GM23338 (cell line): ENCODE measurements at regions not wholly inside any gene's neighbourhood (a gene's known extent, or its start where the extent isn't known, plus 50 kb on each side); places are given as distances from the start of the nearest gene placed in this dataset.

Source experiments
- ATAC-seq: fragments of 200-7000 bp; cut with Tn5 transposase; 3 replicates; pipeline ENCODE4 v1.9.1; 2020
- DNase-seq: peaks from one replicate; pipeline ENCODE4 v3.0.0-alpha.2; 2015; ENCODE audit warnings: low spot score
- H2AFZ ChIP-seq: fragments of 200-600 bp; sonication (generic); 2 replicates; pipeline ENCODE4 v1.8.0; 2016; ENCODE audit warnings: antibody characterized with exemption, mild to moderate bottlenecking, moderate library complexity
- H3F3A ChIP-seq: fragments of 200-600 bp; sonication (generic); replicated peaks from 2 replicates; pipeline ENCODE4 v1.8.0; 2017; ENCODE audit warnings: antibody characterized with exemption, mixed run types, low read depth
- H3K27ac ChIP-seq: fragments of 200-600 bp; sonication (generic); 2 replicates; pipeline ENCODE4 v1.6.1; 2016; ENCODE audit warnings: low read depth
- H3K27me3 ChIP-seq: fragments of 200-600 bp; sonication (generic); 2 replicates; pipeline ENCODE4 v1.8.0; 2016; ENCODE audit warnings: mild to moderate bottlenecking, mixed run types, moderate library complexity; ENCODE audit not compliant: insufficient read depth
- H3K36me3 ChIP-seq: fragments of 200-600 bp; sonication (generic); 2 replicates; pipeline ENCODE4 v1.8.0; 2016; ENCODE audit warnings: mild to moderate bottlenecking; ENCODE audit not compliant: insufficient read depth
- H3K4me1 ChIP-seq: fragments of 200-600 bp; sonication (generic); 2 replicates; pipeline ENCODE4 v1.8.0; 2016; ENCODE audit warnings: mild to moderate bottlenecking, moderate library complexity; ENCODE audit not compliant: insufficient read depth
- H3K4me2 ChIP-seq: fragments of 200-600 bp; sonication (generic); 2 replicates; pipeline ENCODE4 v1.7.1; 2017; ENCODE audit warnings: mixed run types
- H3K4me3 ChIP-seq: fragments of 200-600 bp; sonication (generic); 2 replicates; pipeline ENCODE4 v1.6.1; 2016; ENCODE audit warnings: mixed run types
- H3K79me2 ChIP-seq: fragments of 200-600 bp; sonication (generic); replicated peaks from 2 replicates; pipeline ENCODE4 v1.8.0; 2017; ENCODE audit warnings: mild to moderate bottlenecking; ENCODE audit not compliant: insufficient read depth
- H3K9me2 ChIP-seq: fragments of 200-600 bp; sonication (generic); 2 replicates; pipeline ENCODE4 v1.8.0; 2017; ENCODE audit not compliant: insufficient read depth
- H4K20me1 ChIP-seq: fragments of 200-600 bp; sonication (generic); replicated peaks from 2 replicates; pipeline ENCODE4 v1.8.0; 2017; ENCODE audit warnings: mild to moderate bottlenecking; ENCODE audit not compliant: insufficient read depth
- H3K27ac Mint-ChIP-seq: 2 replicates; pipeline ENCODE4 v1.8.0; 2020; ENCODE audit warnings: inconsistent platforms, mild to moderate bottlenecking, moderate library complexity, mixed read lengths
- H3K27me3 Mint-ChIP-seq: 3 replicates; pipeline ENCODE4 v1.8.0; 2022; ENCODE audit warnings: low read depth, mild to moderate bottlenecking, moderate library complexity, mixed read lengths, inconsistent platforms; ENCODE audit not compliant: insufficient read depth, poor library complexity
- H3K36me3 Mint-ChIP-seq: 3 replicates; pipeline ENCODE4 v1.8.0; 2021; ENCODE audit warnings: low read depth, mild to moderate bottlenecking, inconsistent platforms, moderate library complexity, mixed read lengths
- H3K4me1 Mint-ChIP-seq: 3 replicates; pipeline ENCODE4 v1.8.0; 2020; ENCODE audit warnings: mild to moderate bottlenecking, inconsistent platforms, mixed read lengths
- H3K4me3 Mint-ChIP-seq: 3 replicates; pipeline ENCODE4 v1.8.0; 2021; ENCODE audit warnings: moderate library complexity, mild to moderate bottlenecking, inconsistent platforms, mixed read lengths
- H3K9me3 Mint-ChIP-seq: 3 replicates; pipeline ENCODE4 v1.8.0; 2020; ENCODE audit warnings: moderate library complexity, mild to moderate bottlenecking, inconsistent platforms, mixed read lengths
- CREB1 ChIP-seq: fragments of 250-450 bp; sonication (Bioruptor Pico); IDR thresholded peaks from 2 replicates; pipeline ENCODE4 v1.5.0; 2020; ENCODE audit warnings: low read depth, mild to moderate bottlenecking, moderate library complexity
- NANOG ChIP-seq: IDR thresholded peaks from 2 replicates; pipeline ENCODE4 v1.6.1; 2016; ENCODE audit warnings: antibody characterized with exemption, borderline replicate concordance
- POLR2AphosphoS5 ChIP-seq: IDR thresholded peaks from 2 replicates; pipeline ENCODE4 v1.6.1; 2016; ENCODE audit warnings: antibody characterized with exemption, low read depth
- ZNF331 ChIP-seq: fragments of 250-450 bp; sonication (Bioruptor Pico); IDR thresholded peaks from 2 replicates; pipeline ENCODE4 v1.5.0; 2020; ENCODE audit warnings: low read depth, mild to moderate bottlenecking, moderate library complexity
- TF ChIP-seq, protein P1 (sequence below): fragments of 250-450 bp; sonication (Bioruptor Pico); IDR thresholded peaks from 2 replicates; pipeline ENCODE4 v1.5.0; 2020; ENCODE audit warnings: mild to moderate bottlenecking, moderate library complexity
- TF ChIP-seq, protein P2 (sequence below): IDR thresholded peaks from 2 replicates; pipeline ENCODE4 v1.6.1; 2016; ENCODE audit warnings: antibody characterized with exemption
- TF ChIP-seq, protein P3 (sequence below), 2 experiments: fragments of 200-600 bp in 1 of 2; sonication (generic) in 1 of 2; conservative IDR thresholded peaks; 2 replicates each; pipeline versions ENCODE4 v1.5.1 to v1.6.1; 2016 to 2017; ENCODE audit warnings: antibody characterized with exemption in 2 of 2, low read depth in 2 of 2, mild to moderate bottlenecking in 2 of 2, moderate library complexity in 1 of 2

DNA sequence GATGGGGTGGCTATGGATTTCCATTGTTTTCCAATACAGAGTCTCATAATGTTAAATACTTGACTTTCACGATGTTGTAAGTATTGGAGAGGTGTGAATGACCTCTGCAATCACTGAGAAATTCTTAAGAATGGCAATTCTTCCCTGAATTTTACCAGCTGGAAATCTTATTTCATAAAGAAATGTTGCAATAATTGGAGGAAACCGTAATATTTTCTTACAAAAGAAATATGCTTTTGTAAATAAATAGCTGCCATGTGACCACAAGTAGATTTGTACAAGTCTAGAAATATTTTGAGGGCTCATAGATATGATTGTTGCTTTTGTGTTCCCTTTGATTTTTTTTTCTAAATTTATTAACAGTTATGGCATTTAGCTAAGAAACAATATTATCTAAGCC lies 308.7 kb upstream of the ATP2B1 start:
- no peaks in the 10 kb centered on the region for H3K36me3 ChIP-seq
- H3F3A ChIP-seq = no peaks in the 10 kb centered on the region
- no peak overlapping the region for H3K27ac ChIP-seq
- no peak overlapping the region for H3K4me3 ChIP-seq
- Mint-ChIP-seq H3K4me3 (no peak overlapping the region), H3K36me3 (no peaks in the 10 kb centered on the region), H3K4me1 (peaks cover 4% of the 10 kb centered on the region; the same call in 1 of the 3 replicates), H3K27ac (no peak overlapping the region), H3K9me3 (no peaks in the 10 kb centered on the region), H3K27me3 (no peaks in the 10 kb centered on the region)
- no peaks in the 10 kb centered on the region for H4K20me1 ChIP-seq
- H3K27me3 ChIP-seq = no peaks in the 10 kb centered on the region
- H2AFZ ChIP-seq = no peak overlapping the region
- H3K79me2 ChIP-seq = no peaks in the 10 kb centered on the region
- TF ChIP-seq CREB1 (CRISPR knock-in tag) = no peak
- TF ChIP-seq, protein P1, sequence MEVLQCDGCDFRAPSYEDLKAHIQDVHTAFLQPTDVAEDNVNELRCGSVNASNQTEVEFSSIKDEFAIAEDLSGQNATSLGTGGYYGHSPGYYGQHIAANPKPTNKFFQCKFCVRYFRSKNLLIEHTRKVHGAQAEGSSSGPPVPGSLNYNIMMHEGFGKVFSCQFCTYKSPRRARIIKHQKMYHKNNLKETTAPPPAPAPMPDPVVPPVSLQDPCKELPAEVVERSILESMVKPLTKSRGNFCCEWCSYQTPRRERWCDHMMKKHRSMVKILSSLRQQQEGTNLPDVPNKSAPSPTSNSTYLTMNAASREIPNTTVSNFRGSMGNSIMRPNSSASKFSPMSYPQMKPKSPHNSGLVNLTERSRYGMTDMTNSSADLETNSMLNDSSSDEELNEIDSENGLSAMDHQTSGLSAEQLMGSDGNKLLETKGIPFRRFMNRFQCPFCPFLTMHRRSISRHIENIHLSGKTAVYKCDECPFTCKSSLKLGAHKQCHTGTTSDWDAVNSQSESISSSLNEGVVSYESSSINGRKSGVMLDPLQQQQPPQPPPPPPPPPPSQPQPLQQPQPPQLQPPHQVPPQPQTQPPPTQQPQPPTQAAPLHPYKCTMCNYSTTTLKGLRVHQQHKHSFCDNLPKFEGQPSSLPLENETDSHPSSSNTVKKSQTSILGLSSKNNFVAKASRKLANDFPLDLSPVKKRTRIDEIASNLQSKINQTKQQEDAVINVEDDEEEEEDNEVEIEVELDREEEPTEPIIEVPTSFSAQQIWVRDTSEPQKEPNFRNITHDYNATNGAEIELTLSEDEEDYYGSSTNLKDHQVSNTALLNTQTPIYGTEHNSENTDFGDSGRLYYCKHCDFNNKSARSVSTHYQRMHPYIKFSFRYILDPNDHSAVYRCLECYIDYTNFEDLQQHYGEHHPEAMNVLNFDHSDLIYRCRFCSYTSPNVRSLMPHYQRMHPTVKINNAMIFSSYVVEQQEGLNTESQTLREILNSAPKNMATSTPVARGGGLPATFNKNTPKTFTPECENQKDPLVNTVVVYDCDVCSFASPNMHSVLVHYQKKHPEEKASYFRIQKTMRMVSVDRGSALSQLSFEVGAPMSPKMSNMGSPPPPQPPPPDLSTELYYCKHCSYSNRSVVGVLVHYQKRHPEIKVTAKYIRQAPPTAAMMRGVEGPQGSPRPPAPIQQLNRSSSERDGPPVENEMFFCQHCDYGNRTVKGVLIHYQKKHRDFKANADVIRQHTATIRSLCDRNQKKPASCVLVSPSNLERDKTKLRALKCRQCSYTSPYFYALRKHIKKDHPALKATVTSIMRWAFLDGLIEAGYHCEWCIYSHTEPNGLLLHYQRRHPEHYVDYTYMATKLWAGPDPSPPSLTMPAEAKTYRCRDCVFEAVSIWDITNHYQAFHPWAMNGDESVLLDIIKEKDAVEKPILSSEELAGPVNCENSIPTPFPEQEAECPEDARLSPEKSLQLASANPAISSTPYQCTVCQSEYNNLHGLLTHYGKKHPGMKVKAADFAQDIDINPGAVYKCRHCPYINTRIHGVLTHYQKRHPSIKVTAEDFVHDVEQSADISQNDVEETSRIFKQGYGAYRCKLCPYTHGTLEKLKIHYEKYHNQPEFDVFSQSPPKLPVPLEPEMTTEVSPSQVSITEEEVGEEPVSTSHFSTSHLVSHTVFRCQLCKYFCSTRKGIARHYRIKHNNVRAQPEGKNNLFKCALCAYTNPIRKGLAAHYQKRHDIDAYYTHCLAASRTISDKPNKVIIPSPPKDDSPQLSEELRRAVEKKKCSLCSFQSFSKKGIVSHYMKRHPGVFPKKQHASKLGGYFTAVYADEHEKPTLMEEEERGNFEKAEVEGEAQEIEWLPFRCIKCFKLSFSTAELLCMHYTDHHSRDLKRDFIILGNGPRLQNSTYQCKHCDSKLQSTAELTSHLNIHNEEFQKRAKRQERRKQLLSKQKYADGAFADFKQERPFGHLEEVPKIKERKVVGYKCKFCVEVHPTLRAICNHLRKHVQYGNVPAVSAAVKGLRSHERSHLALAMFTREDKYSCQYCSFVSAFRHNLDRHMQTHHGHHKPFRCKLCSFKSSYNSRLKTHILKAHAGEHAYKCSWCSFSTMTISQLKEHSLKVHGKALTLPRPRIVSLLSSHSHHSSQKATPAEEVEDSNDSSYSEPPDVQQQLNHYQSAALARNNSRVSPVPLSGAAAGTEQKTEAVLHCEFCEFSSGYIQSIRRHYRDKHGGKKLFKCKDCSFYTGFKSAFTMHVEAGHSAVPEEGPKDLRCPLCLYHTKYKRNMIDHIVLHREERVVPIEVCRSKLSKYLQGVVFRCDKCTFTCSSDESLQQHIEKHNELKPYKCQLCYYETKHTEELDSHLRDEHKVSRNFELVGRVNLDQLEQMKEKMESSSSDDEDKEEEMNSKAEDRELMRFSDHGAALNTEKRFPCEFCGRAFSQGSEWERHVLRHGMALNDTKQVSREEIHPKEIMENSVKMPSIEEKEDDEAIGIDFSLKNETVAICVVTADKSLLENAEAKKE (CRISPR knock-in tag) = no peak
- TF ChIP-seq, protein P2, sequence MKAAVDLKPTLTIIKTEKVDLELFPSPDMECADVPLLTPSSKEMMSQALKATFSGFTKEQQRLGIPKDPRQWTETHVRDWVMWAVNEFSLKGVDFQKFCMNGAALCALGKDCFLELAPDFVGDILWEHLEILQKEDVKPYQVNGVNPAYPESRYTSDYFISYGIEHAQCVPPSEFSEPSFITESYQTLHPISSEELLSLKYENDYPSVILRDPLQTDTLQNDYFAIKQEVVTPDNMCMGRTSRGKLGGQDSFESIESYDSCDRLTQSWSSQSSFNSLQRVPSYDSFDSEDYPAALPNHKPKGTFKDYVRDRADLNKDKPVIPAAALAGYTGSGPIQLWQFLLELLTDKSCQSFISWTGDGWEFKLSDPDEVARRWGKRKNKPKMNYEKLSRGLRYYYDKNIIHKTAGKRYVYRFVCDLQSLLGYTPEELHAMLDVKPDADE = no peak
- TF ChIP-seq ZNF331 = no peak
- TF ChIP-seq, protein P3, sequence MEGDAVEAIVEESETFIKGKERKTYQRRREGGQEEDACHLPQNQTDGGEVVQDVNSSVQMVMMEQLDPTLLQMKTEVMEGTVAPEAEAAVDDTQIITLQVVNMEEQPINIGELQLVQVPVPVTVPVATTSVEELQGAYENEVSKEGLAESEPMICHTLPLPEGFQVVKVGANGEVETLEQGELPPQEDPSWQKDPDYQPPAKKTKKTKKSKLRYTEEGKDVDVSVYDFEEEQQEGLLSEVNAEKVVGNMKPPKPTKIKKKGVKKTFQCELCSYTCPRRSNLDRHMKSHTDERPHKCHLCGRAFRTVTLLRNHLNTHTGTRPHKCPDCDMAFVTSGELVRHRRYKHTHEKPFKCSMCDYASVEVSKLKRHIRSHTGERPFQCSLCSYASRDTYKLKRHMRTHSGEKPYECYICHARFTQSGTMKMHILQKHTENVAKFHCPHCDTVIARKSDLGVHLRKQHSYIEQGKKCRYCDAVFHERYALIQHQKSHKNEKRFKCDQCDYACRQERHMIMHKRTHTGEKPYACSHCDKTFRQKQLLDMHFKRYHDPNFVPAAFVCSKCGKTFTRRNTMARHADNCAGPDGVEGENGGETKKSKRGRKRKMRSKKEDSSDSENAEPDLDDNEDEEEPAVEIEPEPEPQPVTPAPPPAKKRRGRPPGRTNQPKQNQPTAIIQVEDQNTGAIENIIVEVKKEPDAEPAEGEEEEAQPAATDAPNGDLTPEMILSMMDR (conservative IDR thresholded peaks at IDR 0.05; ENCODE audit: low read depth in 2 of 2) = no peak
- no peak for TF ChIP-seq NANOG
- TF ChIP-seq POLR2AphosphoS5 = no peak
- DNase-seq = no peak
- no peaks in the 10 kb centered on the region; the same call in 1 of the 2 replicates for H3K4me1 ChIP-seq
- no peaks in the 10 kb centered on the region for H3K9me2 ChIP-seq
- no peak for ATAC-seq
- no peak overlapping the region for H3K4me2 ChIP-seq
